ES-I3 (cell line): ENCODE measurements at regions not wholly inside any gene's neighbourhood (a gene's known extent, or its start where the extent isn't known, plus 50 kb on each side); places are given as distances from the start of the nearest gene placed in this dataset.
"Not testable (repeated sequence)": the region's sequence is repeated elsewhere in the genome, so short reads cannot be mapped to it uniquely, and the experiment has no call there.

Experiments used
- H3K36me3 ChIP-seq: 2 replicates; pipeline ENCODE4 v1.6.1; 2013; ENCODE audit warnings: mild to moderate bottlenecking, low read length, control low read depth, moderate library complexity; ENCODE audit not compliant: insufficient read depth
- H3K4me1 ChIP-seq: 2 replicates; pipeline ENCODE4 v1.6.1; 2013; ENCODE audit warnings: mild to moderate bottlenecking, control low read depth, low read length; ENCODE audit not compliant: insufficient read depth
- H3K9ac ChIP-seq: 2 replicates; pipeline ENCODE4 v1.6.1; 2013; ENCODE audit warnings: low read depth, mild to moderate bottlenecking, low read length, moderate library complexity
- H3K9me3 ChIP-seq: 2 replicates; pipeline ENCODE4 v1.6.1; 2013; ENCODE audit warnings: mild to moderate bottlenecking, low read length, moderate library complexity; ENCODE audit not compliant: control insufficient read depth, insufficient read depth

DNA sequence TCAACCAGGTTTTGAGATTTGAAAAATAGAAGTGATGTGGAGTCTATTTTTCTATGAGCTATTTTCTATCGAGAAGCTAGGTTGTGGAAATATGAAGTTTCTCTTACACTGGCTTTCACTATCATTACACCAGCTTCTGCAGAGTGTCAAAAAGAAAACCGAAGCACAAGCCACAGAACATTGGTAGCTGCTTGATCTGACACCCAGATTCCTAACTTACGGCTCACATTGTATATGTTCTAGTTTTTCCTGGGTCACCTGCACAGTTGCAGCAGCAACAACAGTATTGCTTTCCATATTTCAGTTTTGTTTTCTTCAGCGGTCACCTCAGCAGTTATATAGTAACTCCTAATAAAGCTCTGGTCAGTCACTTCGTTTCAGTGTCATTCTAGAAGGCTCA lies 790.1 kb downstream of the PLOD2 start:
- no peak overlapping the region for H3K9ac ChIP-seq
- H3K9me3 ChIP-seq = no peaks in the 10 kb centered on the region; the same call in 1 of the 2 replicates
- no peaks in the 10 kb centered on the region for H3K4me1 ChIP-seq
- peaks cover 3% of the 10 kb centered on the region; the same call in 1 of the 2 replicates for H3K36me3 ChIP-seq

DNA sequence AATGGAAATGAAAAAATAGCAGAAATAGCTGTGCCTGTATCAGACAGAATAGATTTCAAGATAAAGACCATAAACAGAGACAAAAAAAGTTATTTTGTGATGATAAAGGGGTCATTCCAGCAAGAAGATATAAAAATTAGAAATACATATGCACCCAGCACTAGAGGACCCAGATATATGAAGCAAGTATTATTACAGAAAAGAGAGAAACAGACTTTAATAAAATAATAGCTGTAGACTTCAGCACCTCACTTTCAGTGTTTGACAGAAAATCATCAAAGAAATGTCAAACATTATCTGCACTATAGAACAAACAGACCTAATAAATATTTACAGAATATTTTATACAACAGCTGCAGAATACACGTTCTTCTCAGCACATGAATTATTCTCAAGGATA lies 783.7 kb downstream of the PLOD2 start:
- H3K36me3 ChIP-seq = peaks cover 3% of the 10 kb centered on the region; the same call in 1 of the 2 replicates
- no peak overlapping the region for H3K9ac ChIP-seq

DNA sequence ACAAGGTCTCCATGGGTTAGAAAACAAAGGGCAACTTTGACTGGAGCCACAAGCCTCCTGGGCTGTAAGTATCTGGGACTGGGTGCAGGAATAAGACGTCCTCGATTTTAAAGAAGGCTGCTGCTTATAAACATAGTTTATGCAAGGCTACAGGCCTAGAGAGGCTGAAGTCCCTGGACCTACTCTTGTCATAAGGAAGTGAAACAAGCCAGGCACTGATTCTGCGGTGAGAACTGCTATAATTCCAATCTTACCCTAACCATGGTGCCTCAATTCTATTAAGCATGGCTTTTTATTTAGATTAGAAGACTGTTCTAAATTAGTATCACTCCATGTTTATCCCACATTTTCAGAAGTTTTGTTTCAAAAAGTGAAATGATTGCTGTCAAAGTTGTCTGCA lies 777.6 kb downstream of the PLOD2 start:
- H3K9ac ChIP-seq = no peak overlapping the region
- no peaks in the 10 kb centered on the region for H3K4me1 ChIP-seq
- H3K36me3 ChIP-seq = peaks cover 10% of the 10 kb centered on the region; the same call in 1 of the 2 replicates
- peaks cover under 1% of the 10 kb centered on the region; the same call in 1 of the 2 replicates for H3K9me3 ChIP-seq

More for the DNA sequence above, 783.7 kb downstream of the PLOD2 start:
- no peaks in the 10 kb centered on the region; the same call in 1 of the 2 replicates for H3K9me3 ChIP-seq
- H3K4me1 ChIP-seq = no peaks in the 10 kb centered on the region

DNA sequence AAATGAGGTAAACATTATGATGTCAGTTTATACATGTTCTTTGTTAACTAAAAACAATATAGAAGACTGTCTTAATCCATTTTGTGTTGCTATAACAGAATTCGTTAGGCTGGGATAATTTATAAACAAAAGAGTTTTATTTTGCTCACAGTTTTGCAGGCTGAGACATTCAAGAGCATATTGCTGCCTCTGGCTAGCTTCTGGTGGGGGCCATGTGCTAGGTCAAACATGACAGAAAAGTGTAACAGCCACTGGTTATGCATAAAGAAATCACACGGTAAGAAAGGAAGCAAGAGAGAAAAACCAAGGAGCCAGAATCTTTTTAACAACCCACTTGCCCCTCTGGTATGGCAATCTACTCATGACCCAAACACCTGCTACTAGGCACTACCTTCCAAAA lies 776.7 kb downstream of the PLOD2 start:
- Histone ChIP-seq H3K36me3 (peaks cover 10% of the 10 kb centered on the region; the same call in 1 of the 2 replicates), H3K9me3 (0 out of 2 replicates have a peak, but pooled peaks cover 3% of the 10 kb centered on the region), H3K4me1 (no peaks in the 10 kb centered on the region), H3K9ac (no peak overlapping the region)

DNA sequence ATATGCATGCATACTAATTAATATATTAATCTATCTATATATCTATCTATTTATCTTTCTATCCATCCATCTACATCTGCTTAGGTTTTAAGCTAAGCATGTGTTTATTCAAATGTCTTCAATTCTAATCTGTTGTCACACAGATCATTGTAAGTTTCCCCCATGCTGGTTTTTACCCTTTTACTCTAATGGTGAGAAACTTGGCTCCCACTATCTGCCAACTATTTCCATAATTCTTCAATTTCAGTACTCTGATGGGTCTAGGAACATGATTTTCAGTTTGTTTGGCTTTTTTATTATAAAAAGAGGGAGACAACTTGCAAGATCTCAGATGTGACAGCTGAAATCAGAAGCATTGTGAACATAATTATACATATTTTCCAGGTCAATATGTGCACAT lies 773.8 kb downstream of the PLOD2 start:
- no peak overlapping the region for H3K9ac ChIP-seq
- H3K9me3 ChIP-seq = peaks cover 3% of the 10 kb centered on the region; the same call in 1 of the 2 replicates
- no peaks in the 10 kb centered on the region for H3K4me1 ChIP-seq
- H3K36me3 ChIP-seq = peaks cover 10% of the 10 kb centered on the region; the same call in 1 of the 2 replicates

DNA sequence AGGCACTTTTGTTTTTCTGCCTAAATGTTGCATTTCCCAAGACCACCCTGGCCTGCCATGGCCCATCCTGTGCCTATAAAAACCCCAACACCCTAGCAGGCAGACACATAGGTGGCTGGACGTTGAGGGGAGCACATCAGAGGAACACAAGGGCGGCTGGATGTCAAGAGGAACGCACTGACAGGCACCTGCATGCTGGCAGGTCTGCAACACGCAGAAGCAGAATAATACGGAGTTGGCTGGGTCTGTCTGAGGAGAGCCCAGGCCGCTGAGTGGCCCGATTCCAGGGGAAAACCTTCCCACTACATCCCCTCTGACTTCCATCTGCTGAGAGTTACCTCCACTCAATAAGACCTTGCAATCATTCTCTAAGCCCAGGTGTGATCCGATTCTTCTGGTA lies 765.6 kb downstream of the PLOD2 start:
- H3K4me1 ChIP-seq = no peaks in the 10 kb centered on the region
- no peaks in the 10 kb centered on the region for H3K9me3 ChIP-seq
- no peak overlapping the region for H3K9ac ChIP-seq
- H3K36me3 ChIP-seq = no peaks in the 10 kb centered on the region

DNA sequence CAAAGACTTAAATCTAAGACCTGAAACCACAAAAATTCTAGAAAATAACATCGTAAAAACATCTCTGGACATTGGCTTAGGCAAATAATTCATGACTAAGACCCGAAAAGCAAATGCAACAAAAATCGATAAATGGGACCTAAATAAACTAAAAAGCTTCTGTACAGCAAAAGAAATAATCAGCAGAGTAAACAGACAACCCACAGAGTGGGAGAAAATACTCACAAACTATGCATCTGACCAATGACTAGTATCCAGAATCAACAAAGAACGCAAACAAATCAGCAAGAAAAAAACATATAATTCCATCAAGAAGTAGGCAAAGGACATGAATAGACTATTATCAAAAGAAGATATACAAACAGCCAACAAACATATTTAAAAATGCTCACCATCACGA lies 749.4 kb downstream of the PLOD2 start:
- Histone ChIP-seq H3K4me1 (no peaks in the 10 kb centered on the region), H3K36me3 (no peaks in the 10 kb centered on the region), H3K9ac (no peak overlapping the region), H3K9me3 (no peaks in the 10 kb centered on the region)

DNA sequence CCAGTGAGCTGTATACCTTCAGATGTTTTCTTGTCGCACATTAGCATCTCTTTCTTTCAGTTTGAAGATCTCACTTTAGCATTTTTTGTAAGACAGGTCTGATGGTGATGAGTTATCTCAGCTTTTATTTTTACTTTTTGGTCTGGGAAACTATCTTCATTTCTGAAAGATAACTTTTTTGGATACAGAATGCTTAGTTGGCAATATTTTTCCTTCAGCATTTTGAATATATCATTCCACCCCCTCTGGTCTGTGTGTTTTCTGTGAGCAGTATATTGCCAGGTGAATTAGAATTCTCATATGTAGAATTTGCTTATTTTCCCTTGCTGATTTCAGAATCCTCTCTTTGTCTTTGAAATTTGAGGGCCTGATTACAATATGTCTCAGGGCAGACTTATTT lies 743.3 kb downstream of the PLOD2 start:
- no peaks in the 10 kb centered on the region for H3K4me1 ChIP-seq
- H3K36me3 ChIP-seq = no peaks in the 10 kb centered on the region
- H3K9me3 ChIP-seq = no peaks in the 10 kb centered on the region
- no peak overlapping the region for H3K9ac ChIP-seq

DNA sequence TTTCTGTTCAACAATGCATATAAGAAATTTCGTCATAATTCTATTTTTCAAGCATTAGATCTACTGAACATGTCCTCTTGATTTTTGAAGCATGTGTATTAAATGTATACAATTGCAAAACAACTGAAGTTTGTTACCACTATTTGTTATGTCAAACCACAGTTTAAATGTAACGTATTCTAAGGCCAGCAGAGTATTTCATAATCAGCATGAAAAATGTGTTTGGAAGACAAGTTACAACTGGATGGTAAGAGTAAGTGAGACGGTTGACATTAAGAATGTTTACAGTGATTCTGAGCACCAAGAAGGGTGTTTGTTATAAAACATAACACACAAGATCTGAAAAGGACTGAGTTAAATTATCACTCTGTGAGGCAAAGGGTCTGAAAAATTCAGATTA lies 738.4 kb downstream of the PLOD2 start:
- no peaks in the 10 kb centered on the region for H3K4me1 ChIP-seq
- no peaks in the 10 kb centered on the region for H3K9me3 ChIP-seq
- no peak overlapping the region for H3K9ac ChIP-seq
- no peaks in the 10 kb centered on the region for H3K36me3 ChIP-seq

DNA sequence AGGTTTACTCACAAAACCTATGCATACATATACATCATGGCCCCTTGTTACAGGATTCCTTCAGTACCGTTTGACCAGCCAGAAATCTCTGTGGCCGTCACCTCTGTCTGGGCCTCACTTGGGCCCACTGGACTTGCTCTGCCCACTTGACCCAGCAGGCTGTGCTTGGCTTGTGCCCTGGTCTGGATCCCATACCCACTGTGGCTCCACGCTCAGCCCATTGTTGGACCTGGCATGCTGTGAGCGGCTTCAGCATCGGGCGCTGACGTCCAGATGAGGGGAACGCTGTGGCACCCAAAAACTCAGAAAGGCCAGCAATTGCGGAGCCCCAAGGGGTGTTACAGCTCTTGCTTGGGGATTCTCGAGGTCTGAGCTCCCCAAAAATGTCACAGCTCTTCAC lies 733.6 kb downstream of the PLOD2 start:
- Histone ChIP-seq H3K9me3 (no peaks in the 10 kb centered on the region), H3K36me3 (no peaks in the 10 kb centered on the region), H3K4me1 (no peaks in the 10 kb centered on the region), H3K9ac (no peak overlapping the region)

DNA sequence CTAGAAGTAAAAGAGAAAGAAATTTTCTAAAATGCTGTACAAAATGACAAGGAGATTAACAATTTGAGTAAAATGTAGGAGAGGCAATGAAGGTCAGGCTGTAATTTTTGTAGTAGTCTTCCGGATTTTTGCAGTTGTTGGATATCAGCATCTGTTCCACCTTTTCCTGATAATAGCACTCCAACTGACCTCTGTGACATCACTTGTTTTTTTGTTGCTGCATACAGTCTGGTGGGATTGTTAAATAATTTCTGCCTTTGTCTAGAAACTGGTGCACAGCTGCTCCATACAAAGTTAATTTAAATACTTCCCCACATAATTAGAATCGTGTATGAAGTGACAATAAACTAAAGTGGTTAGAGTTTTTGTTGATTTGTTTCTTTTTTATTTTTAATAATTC lies 731.4 kb downstream of the PLOD2 start:
- no peaks in the 10 kb centered on the region for H3K9me3 ChIP-seq
- H3K9ac ChIP-seq = no peak overlapping the region
- no peaks in the 10 kb centered on the region for H3K36me3 ChIP-seq
- H3K4me1 ChIP-seq = no peaks in the 10 kb centered on the region

DNA sequence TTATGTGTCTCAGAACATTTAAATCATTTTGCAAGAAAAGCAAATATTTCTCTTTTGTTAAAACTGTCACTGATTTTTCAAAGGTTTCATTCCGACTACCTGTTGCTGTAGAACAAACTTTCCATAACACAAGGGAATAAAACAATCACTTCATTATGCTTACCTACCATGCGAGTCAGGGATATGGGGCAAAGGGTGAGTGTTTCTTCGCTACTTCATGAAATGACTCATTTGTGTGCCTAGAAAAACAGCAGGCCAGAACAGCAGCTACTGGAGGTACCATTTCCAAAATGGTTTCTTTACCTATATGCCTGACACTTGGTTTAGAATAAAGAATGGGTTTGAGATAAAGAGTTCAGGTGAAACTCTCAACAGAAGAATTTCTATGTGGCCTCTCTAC lies 712.5 kb downstream of the PLOD2 start:
- H3K4me1 ChIP-seq = no peaks in the 10 kb centered on the region
- H3K9me3 ChIP-seq = no peaks in the 10 kb centered on the region
- no peaks in the 10 kb centered on the region for H3K36me3 ChIP-seq
- no peak overlapping the region for H3K9ac ChIP-seq

DNA sequence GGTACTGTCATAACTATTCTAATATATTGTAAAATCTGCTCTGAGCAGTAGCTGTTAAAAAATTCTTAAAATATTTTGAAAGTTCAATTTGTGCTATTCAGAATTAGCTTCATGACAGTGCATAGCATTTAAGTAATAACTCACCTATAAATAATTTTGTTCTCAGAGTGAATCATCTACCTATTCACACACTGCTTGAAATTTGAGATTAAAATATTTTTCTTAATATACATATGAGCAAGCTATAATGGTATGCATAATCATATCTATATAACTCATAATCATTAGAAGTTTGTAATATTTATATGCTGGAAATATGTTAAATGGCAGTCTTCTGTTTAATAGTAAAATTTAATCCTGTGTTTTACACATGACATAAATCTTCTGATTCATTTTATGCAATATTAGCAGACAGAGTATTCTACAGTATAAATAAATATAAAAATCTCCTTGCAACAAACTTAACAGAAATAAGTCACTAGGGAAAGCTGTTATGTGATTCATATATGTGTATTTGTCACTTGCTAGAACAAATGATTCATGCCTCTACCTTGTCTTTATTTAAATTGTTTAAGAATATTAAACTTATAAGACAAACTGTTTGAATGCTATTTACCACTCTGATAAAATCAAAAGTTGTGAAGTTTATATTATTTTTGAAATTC lies 710.8 kb downstream of the PLOD2 start:
- Histone ChIP-seq H3K36me3 (no peaks in the 10 kb centered on the region), H3K9me3 (no peaks in the 10 kb centered on the region), H3K9ac (no peak overlapping the region), H3K4me1 (no peaks in the 10 kb centered on the region)

DNA sequence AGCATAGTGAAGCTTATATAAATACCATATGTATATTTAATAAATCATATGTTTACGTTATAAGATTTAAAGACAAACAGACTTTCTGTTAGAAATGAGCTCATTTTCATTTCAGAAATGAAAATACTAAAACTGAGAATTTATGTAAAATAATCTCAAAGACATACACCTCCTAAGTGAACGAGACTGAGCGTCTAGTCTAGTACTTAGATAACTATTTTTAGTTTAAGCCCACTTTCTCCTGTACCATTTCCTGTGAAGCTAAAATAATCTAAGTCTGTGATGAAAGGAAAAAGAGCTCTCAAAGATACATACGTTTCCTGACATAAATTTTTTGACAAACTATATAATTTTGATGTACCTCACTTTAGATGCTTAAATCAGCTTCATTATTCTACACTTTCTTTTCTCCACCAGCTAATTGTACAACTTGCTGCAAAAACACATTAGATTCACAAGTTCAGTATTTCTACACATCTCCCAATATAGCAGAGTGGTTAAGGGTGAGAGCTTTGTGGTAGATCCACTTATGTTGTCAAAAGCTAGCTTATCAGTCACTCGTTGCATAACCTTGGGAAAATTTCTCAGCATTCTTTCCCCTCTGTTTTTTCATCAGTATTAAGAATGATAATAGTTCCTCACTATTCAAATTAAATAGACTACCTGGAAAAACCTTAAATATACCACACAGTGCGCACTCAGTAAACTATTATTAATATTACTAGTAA lies 703.0 kb downstream of the PLOD2 start:
- H3K4me1 ChIP-seq = no peaks in the 10 kb centered on the region
- H3K9ac ChIP-seq = no peak overlapping the region
- no peaks in the 10 kb centered on the region for H3K9me3 ChIP-seq

DNA sequence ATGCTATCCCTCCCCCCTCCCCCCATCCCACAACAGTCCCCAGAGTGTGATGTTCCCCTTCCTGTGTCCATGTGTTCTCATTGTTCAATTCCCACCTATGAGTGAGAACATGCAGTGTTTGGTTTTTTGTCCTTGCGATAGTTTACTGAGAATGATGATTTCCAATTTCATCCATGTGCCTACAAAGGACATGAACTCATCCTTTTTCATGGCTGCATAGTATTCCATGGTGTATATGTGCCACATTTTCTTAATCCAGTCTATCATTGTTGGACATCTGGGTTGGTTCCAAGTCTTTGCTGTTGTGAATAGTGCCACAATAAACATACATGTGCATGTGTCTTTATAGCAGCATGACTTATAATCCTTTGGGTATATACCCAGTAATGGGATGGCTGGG lies 701.3 kb downstream of the PLOD2 start:
- H3K4me1 ChIP-seq, H3K9me3 ChIP-seq, H3K36me3 ChIP-seq, H3K9ac ChIP-seq: not testable (repeated sequence)

More for the DNA sequence above, 703.0 kb downstream of the PLOD2 start:
- H3K36me3 ChIP-seq = no peaks in the 10 kb centered on the region
